ENCODE measurements at regions not wholly inside any gene's neighbourhood (a gene's known extent, or its start where the extent isn't known, plus 50 kb on each side); places are given as distances from the start of the nearest gene placed in this dataset.
"Not testable (repeated sequence)": the region's sequence is repeated elsewhere in the genome, so short reads cannot be mapped to it uniquely, and the experiment has no call there.

DNA sequence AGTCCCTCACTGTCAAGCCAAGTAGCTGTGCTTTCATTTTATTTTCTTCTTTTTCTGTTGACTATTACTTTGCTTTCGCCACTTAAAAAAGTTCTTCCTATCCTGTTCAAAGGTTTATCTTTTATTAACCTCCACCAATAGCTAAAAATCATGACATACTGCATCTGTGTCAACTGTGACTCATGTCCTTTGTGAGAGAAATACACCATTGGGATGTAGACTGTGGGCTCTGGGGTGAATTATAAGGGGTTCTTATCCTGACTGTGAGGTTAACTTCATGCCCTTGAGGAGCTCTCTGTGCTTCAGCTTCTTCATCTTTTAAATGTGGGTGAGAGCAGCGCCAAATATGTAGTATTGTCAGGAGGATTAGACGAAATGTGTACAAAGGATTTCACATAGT lies 71.9 kb upstream of the ANKRD30A start (continued):
- TF ChIP-seq SP1 (IDR thresholded peaks at IDR 0.05; ENCODE audit: low read depth, low read length): no peak

DNA sequence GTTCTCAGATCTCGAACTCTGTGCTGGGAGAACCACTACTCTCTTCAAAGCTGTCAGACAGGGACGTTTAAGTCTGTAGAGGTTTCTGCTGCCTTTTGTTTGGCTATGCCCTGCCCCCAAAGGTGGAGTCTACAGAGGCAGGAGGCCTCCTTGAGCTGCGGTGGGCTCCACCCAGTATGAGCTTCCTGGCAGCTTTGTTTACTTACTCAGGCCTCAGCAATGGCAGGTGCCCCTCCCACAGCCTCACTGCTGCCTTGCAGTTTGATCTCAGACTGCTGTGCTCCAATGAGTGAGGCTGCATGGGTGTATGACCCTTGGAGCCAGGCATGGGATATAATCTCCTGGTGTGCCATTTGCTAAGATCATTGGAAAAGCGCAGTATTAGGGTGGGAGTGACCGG lies 75.4 kb upstream of the ANKRD30A start:
- H3K56ac ChIP-seq (replicated peaks; ENCODE audit: insufficient read length, low read depth, low read length); FAIRE-seq; H2BK12ac ChIP-seq (ENCODE audit: low read depth, low read length); H2AK5ac ChIP-seq (ENCODE audit: low read depth, low read length); POLR2A ChIA-PET (ENCODE audit: partially characterized antibody); H3K14ac ChIP-seq (ENCODE audit: insufficient read length); H3K27me3 ChIP-seq (replicated peaks in 1 of 4; ENCODE audit: control insufficient read depth in 3 of 4, extremely low read depth in 1 of 4, insufficient read depth in 3 of 4, low read length in 3 of 4); H3K23me2 ChIP-seq (ENCODE audit: low read depth, low read length); H3K79me1 ChIP-seq (ENCODE audit: low read depth, low read length); H3K4me2 ChIP-seq (ENCODE audit: insufficient read depth in 1 of 2, low read depth in 2 of 2, low read length in 2 of 2); H3K4me1 ChIP-seq (replicated peaks in 1 of 4; ENCODE audit: control insufficient read depth in 3 of 4, insufficient read depth in 4 of 4, low read length in 3 of 4); H2AFZ ChIP-seq (ENCODE audit: low read length); H3K4me3 ChIP-seq (ENCODE audit: extremely low read depth in 1 of 4, insufficient read depth in 2 of 4, low read depth in 3 of 4, low read length in 4 of 4); H2BK5ac ChIP-seq (ENCODE audit: low read depth, low read length); H3K4ac ChIP-seq (replicated peaks; ENCODE audit: insufficient read length, low read depth, low read length); H4K5ac ChIP-seq (ENCODE audit: insufficient read length, low read depth, low read length); H2BK15ac ChIP-seq (ENCODE audit: low read length); H3K27ac ChIP-seq (ENCODE audit: low read depth, low read length); H3K18ac ChIP-seq (ENCODE audit: extremely low read depth, low read length); CTCF ChIA-PET (ENCODE audit: partially characterized antibody); H4K91ac ChIP-seq (replicated peaks; ENCODE audit: insufficient read length, low read length); DNase-seq (ENCODE audit: low read depth in 1 of 2, low spot score in 2 of 2); H2BK20ac ChIP-seq (ENCODE audit: low read length); H3K36me3 ChIP-seq (ENCODE audit: control insufficient read depth in 2 of 4, insufficient read depth in 4 of 4, low read length in 3 of 4); H2BK120ac ChIP-seq (replicated peaks; ENCODE audit: low read depth, low read length); H3K79me2 ChIP-seq (ENCODE audit: control insufficient read depth in 1 of 2, insufficient read depth in 2 of 2, low read length in 2 of 2); H3K23ac ChIP-seq (ENCODE audit: insufficient read length); H4K20me1 ChIP-seq (replicated peaks in 1 of 2; ENCODE audit: control insufficient read depth in 1 of 2, insufficient read depth in 2 of 2, low read length in 2 of 2); H3K9ac ChIP-seq (replicated peaks in 1 of 4; ENCODE audit: extremely low read depth in 1 of 4, low read depth in 3 of 4, low read length in 3 of 4); H4K8ac ChIP-seq (ENCODE audit: extremely low read depth, insufficient read depth, low read length): not testable (repeated sequence)
- 86% methylated on average over 5 of the region's 5 CpGs; no CpG with 5 or more reads in 1 of the 2 experiments for WGBS, 2 experiments (ENCODE audit: extremely low coverage in 1 of 2, insufficient coverage in 1 of 2, insufficient read length in 1 of 2, insufficient replicate concordance in 2 of 2, low coverage in 1 of 2, low lambda C conversion rate in 2 of 2, missing lambda C conversion rate in 1 of 2)
- H3K9me3 ChIP-seq (ENCODE audit: insufficient read depth in 2 of 2, low read depth in 1 of 2, low read length in 1 of 2): peaks cover 36 to 51% of the 10 kb centered on the region in 2 experiments

DNA sequence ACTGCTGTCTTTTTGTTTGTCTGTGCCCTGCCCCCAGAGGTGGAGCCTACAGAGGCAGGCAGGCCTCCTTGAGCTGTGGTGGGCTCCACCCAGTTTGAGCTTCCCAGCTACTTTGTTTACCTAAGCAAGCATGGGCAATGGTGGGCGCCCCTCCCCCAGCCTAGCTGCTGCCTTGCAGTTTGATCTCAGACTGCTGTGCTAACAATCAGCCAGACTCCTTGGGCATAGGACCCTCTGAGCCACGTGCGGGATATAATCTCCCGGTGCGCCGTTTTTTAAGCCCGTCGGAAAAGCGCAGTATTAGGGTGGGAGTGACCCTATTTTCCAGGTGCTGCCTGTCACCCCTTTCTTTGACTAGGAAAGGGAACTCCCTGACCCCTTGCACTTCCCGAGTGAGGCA lies 81.1 kb upstream of the ANKRD30A start:
- H3K27me3 ChIP-seq (replicated peaks in 1 of 4; ENCODE audit: control insufficient read depth in 3 of 4, extremely low read depth in 1 of 4, insufficient read depth in 3 of 4, low read length in 3 of 4); H2AFZ ChIP-seq (ENCODE audit: low read length); H3K36me3 ChIP-seq (ENCODE audit: control insufficient read depth in 2 of 4, insufficient read depth in 4 of 4, low read length in 3 of 4); H2BK20ac ChIP-seq (ENCODE audit: low read length); H4K20me1 ChIP-seq (replicated peaks in 1 of 2; ENCODE audit: control insufficient read depth in 1 of 2, insufficient read depth in 2 of 2, low read length in 2 of 2); H2AK5ac ChIP-seq (ENCODE audit: low read depth, low read length); DNase-seq (ENCODE audit: low read depth in 1 of 2, low spot score in 2 of 2); H3K79me2 ChIP-seq (ENCODE audit: control insufficient read depth in 1 of 2, insufficient read depth in 2 of 2, low read length in 2 of 2); H2BK120ac ChIP-seq (replicated peaks; ENCODE audit: low read depth, low read length); POLR2A ChIA-PET (ENCODE audit: partially characterized antibody); H4K8ac ChIP-seq (ENCODE audit: extremely low read depth, insufficient read depth, low read length); H3K56ac ChIP-seq (replicated peaks; ENCODE audit: insufficient read length, low read depth, low read length); H3K23me2 ChIP-seq (ENCODE audit: low read depth, low read length); H3K14ac ChIP-seq (ENCODE audit: insufficient read length); H3K18ac ChIP-seq (ENCODE audit: extremely low read depth, low read length); H3K4me1 ChIP-seq (replicated peaks in 1 of 4; ENCODE audit: control insufficient read depth in 3 of 4, insufficient read depth in 4 of 4, low read length in 3 of 4); H3K4me2 ChIP-seq (ENCODE audit: insufficient read depth in 1 of 2, low read depth in 2 of 2, low read length in 2 of 2); H2BK5ac ChIP-seq (ENCODE audit: low read depth, low read length); H3K4ac ChIP-seq (replicated peaks; ENCODE audit: insufficient read length, low read depth, low read length); H4K91ac ChIP-seq (replicated peaks; ENCODE audit: insufficient read length, low read length); H2BK15ac ChIP-seq (ENCODE audit: low read length); H2BK12ac ChIP-seq (ENCODE audit: low read depth, low read length); FAIRE-seq; CTCF ChIA-PET (ENCODE audit: partially characterized antibody); H3K27ac ChIP-seq (ENCODE audit: low read depth, low read length); H3K79me1 ChIP-seq (ENCODE audit: low read depth, low read length); H3K4me3 ChIP-seq (ENCODE audit: extremely low read depth in 1 of 4, insufficient read depth in 2 of 4, low read depth in 3 of 4, low read length in 4 of 4); H4K5ac ChIP-seq (ENCODE audit: insufficient read length, low read depth, low read length); H3K9ac ChIP-seq (replicated peaks in 1 of 4; ENCODE audit: extremely low read depth in 1 of 4, low read depth in 3 of 4, low read length in 3 of 4); H3K23ac ChIP-seq (ENCODE audit: insufficient read length): not testable (repeated sequence)
- peaks cover 9 to 19% of the 10 kb centered on the region in 2 experiments; a peak in 3 of 4 replicates for H3K9me3 ChIP-seq (ENCODE audit: insufficient read depth in 2 of 2, low read depth in 1 of 2, low read length in 1 of 2)
- WGBS, 2 experiments (ENCODE audit: extremely low coverage in 1 of 2, insufficient coverage in 1 of 2, insufficient read length in 1 of 2, insufficient replicate concordance in 2 of 2, low coverage in 1 of 2, low lambda C conversion rate in 2 of 2, missing lambda C conversion rate in 1 of 2): 86% methylated on average over 9 of the region's 10 CpGs; no CpG with 5 or more reads in 1 of the 2 experiments
